Spleen (tissue), 11 donors: ENCODE measurements at regions not wholly inside any gene's neighbourhood (a gene's known extent, or its start where the extent isn't known, plus 50 kb on each side); places are given as distances from the start of the nearest gene placed in this dataset.

Experiments used
- DNase-seq: peaks from one replicate; pipeline ENCODE4 v3.0.0-alpha.2; 2020
- H3K27ac ChIP-seq, 8 donors: fragments of 200-600 bp; sonication (generic) in 7 of 8; 1 replicate in 4 of 8; 2 replicates in 4 of 8; pipeline versions ENCODE4 v1.5.0 to v1.8.0; 2016 to 2021; ENCODE audit warnings: inconsistent platforms in 4 of 8, mild to moderate bottlenecking in 4 of 8, moderate library complexity in 1 of 8
- H3K27me3 ChIP-seq, 7 donors: fragments of 200-600 bp; sonication (generic) in 6 of 7; replicated peaks in 1 of 7; 1 replicate in 4 of 7; 2 replicates in 3 of 7; pipeline versions ENCODE4 v1.5.0 to v1.8.0; 2016 to 2021; ENCODE audit warnings: inconsistent platforms in 3 of 7, mild to moderate bottlenecking in 1 of 7
- H3K36me3 ChIP-seq, 6 donors: fragments of 200-600 bp; sonication (generic) in 5 of 6; 1 replicate in 4 of 6; 2 replicates in 2 of 6; pipeline versions ENCODE4 v1.5.0 to v1.8.0; 2016 to 2021; ENCODE audit warnings: inconsistent platforms in 2 of 6
- H3K4me1 ChIP-seq, 6 donors: fragments of 200-600 bp; sonication (generic) in 5 of 6; 1 replicate in 3 of 6; 2 replicates in 3 of 6; pipeline versions ENCODE4 v1.5.0 to v1.8.0; 2016 to 2021; ENCODE audit warnings: inconsistent platforms in 3 of 6
- H3K4me3 ChIP-seq, 8 donors: fragments of 200-600 bp; sonication (generic) in 7 of 8; 1 replicate in 4 of 8; 2 replicates in 4 of 8; pipeline versions ENCODE4 v1.5.0 to v1.8.0; 2016 to 2021; ENCODE audit warnings: inconsistent platforms in 4 of 8, mild to moderate bottlenecking in 4 of 8, moderate library complexity in 2 of 8
- H3K9me3 ChIP-seq, 8 donors: fragments of 200-600 bp; sonication (generic) in 7 of 8; 1 replicate in 4 of 8; 2 replicates in 4 of 8; pipeline versions ENCODE4 v1.5.0 to v1.8.0; 2016 to 2021; ENCODE audit warnings: inconsistent platforms in 4 of 8
- POLR2A ChIP-seq, 3 donors: fragments of 450-650 bp; IDR thresholded peaks; one replicate each; pipeline ENCODE4 v1.5.1; 2017; ENCODE audit warnings: antibody characterized with exemption in 3 of 3, mild to moderate bottlenecking in 1 of 3
- POLR2AphosphoS5 ChIP-seq, 3 donors: sonication (generic); formaldehyde crosslinking; IDR thresholded peaks; one replicate each; pipeline ENCODE4 v1.5.1; 2017; ENCODE audit warnings: antibody characterized with exemption in 3 of 3
- WGBS, 5 donors: extraction: QIAGEN DNeasy Blood & Tissue Kit in 3 of 5; methylation state at CpG; one replicate each; pipeline versions ENCODE4 v1.1.5 to v1.1.7; 2013 to 2018; 5-methylcytosine and 5-hydroxymethylcytosine counted together
- intact Hi-C: fragments of 100-400 bp; cut with DNase I; formaldehyde crosslinking; loops from one replicate; pipeline ENCODE4 v1.15.0; 2023; ENCODE audit warnings: low total_unique reads
- TF ChIP-seq, protein P1 (sequence below), 11 experiments: fragments of 200-600 bp in 7 of 11; fragments of 450-650 bp in 4 of 11; sonication (generic) in 4 of 11; IDR thresholded peaks in 8 of 11; conservative IDR thresholded peaks in 3 of 11; 1 replicate in 7 of 11; 2 replicates in 4 of 11; pipeline versions ENCODE4 v1.4.0 to v1.8.0; 2016 to 2021; ENCODE audit warnings: antibody characterized with exemption in 11 of 11, inconsistent platforms in 4 of 11, mild to moderate bottlenecking in 1 of 11
- donor health status: healthy with polysubstance abuse.
- donor health status: DM: no; HTN: no; CAD: no; lungs with moderate emphysema.
- donor health status: DM: no; HTN: no; CAD: no.
- donor health status: Bipolar disorder and iron deficiency.
- donor health status: healthy.
- donor health status: DM: no; HTN: no; CAD: no.
- donor health status: DM: yes; HTN: yes; CAD: no.

DNA sequence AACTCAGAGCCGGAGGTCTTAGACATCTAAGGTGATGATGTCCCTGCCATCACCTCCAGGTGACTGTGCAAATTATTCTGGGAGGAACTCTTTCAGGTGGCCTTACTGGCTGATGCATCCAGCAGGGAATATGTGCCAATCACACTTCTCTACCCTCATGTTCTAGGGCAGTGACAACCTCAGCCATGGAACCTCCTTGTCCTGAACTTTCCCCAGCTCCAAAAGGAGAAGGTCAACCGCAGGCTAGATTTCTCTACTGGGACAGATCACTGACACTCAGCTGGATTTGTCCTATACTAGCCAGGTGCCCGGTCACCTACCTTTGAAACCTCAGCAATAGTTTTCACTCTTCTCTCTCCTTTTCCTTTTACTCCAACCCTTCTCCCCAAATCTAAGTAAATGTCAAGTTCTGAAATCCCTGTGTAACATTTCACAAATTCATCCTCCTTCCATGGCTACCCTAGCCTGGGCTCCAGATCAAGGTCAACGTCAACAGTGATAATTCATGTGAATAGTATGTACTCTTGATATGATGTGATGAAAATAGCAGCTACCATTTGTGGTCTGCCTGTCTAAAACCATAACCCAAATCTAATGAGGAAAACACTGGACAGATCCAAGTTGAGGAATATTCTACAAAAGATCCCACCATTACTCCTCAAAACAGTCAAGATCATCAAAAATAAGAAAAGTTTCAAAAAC, 115.0 kb upstream of the EGLN3 start:
- Histone ChIP-seq H3K4me3 (no peak overlapping the region), H3K27me3 (peaks cover 0 to 12% (median 0%) of the 10 kb centered on the region in 7 donors), H3K9me3 (no peaks in the 10 kb centered on the region), H3K27ac (no peak overlapping the region), H3K36me3 (no peaks in the 10 kb centered on the region), H3K4me1 (peaks cover 0 to 2% (median under 1%) of the 10 kb centered on the region in 6 donors)
- 88 to 97% (median 93%) methylated on average over 4 of the region's 4 CpGs for WGBS, 5 donors
- TF ChIP-seq POLR2AphosphoS5 (IDR thresholded peaks at IDR 0.05) (no peak), POLR2A (IDR thresholded peaks at IDR 0.05) (no peak)
- TF ChIP-seq, protein P1, sequence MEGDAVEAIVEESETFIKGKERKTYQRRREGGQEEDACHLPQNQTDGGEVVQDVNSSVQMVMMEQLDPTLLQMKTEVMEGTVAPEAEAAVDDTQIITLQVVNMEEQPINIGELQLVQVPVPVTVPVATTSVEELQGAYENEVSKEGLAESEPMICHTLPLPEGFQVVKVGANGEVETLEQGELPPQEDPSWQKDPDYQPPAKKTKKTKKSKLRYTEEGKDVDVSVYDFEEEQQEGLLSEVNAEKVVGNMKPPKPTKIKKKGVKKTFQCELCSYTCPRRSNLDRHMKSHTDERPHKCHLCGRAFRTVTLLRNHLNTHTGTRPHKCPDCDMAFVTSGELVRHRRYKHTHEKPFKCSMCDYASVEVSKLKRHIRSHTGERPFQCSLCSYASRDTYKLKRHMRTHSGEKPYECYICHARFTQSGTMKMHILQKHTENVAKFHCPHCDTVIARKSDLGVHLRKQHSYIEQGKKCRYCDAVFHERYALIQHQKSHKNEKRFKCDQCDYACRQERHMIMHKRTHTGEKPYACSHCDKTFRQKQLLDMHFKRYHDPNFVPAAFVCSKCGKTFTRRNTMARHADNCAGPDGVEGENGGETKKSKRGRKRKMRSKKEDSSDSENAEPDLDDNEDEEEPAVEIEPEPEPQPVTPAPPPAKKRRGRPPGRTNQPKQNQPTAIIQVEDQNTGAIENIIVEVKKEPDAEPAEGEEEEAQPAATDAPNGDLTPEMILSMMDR (IDR thresholded peaks at IDR 0.05 in 8 of 11, conservative IDR thresholded peaks at IDR 0.05 in 3 of 11), result no peak
- no peak for DNase-seq
- intact Hi-C loops, result no loop called here

DNA sequence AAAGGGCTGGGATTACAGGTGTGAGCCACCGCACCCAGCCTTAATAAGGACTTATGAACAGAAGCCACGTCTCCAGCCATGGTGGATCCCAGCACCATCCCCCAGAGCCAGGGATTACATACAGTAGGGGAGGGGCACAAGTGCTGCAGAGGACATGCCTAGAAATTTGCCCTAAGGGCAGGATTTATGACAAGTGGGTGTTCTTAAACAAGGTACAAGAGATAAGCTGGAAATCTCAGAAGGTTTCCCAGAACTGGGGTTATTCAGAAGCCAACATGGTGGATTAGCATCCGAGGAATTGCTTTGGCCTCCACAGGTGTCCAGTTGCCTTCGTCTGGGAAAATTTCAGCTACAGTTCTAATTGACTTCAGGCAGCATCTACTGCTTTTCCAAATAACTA, 114.4 kb upstream of the EGLN3 start:
- H3K4me3 ChIP-seq, result no peak overlapping the region
- no peak for TF ChIP-seq POLR2A (IDR thresholded peaks at IDR 0.05)
- no peak for TF ChIP-seq POLR2AphosphoS5 (IDR thresholded peaks at IDR 0.05)
- TF ChIP-seq, protein P1 (IDR thresholded peaks at IDR 0.05 in 8 of 11, conservative IDR thresholded peaks at IDR 0.05 in 3 of 11), result no peak
- H3K27ac ChIP-seq, result no peak overlapping the region
- peaks cover 0 to 8% (median 4%) of the 10 kb centered on the region in 6 donors for H3K4me1 ChIP-seq
- H3K27me3 ChIP-seq, result peaks cover 0 to 18% (median 6%) of the 10 kb centered on the region in 7 donors
- no peaks in the 10 kb centered on the region for H3K9me3 ChIP-seq
- intact Hi-C loops, result no loop called here
- DNase-seq, result no peak
- H3K36me3 ChIP-seq, result no peaks in the 10 kb centered on the region
- WGBS, 5 donors, result 82 to 96% (median 90%) methylated on average over 3 to 4 of the region's 4 CpGs

DNA sequence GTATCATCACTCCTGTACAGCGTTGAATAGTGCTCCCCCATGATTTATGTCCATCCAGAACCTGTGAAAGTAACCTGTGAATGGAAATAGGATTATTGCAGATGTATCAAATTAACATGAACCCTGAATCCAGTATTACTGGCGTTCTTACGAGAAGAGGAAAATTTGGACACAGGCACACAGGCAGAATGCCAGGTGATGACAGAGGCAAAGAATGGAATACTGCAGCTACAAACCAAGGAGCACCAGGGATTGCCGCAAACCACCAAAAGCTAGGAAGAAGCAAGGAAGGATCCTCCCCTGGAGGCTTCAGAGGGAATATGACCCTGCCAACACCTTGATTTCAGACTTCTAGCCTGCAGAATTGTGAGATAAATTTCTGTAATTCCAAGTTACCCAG, 113.5 kb upstream of the EGLN3 start:
- Histone ChIP-seq H3K27ac (no peak overlapping the region), H3K27me3 (peaks cover 0 to 27% (median 6%) of the 10 kb centered on the region in 7 donors), H3K4me1 (peaks cover 0 to 17% (median 12%) of the 10 kb centered on the region in 6 donors), H3K4me3 (no peak overlapping the region), H3K36me3 (no peaks in the 10 kb centered on the region), H3K9me3 (no peaks in the 10 kb centered on the region)
- no peak for DNase-seq
- intact Hi-C loops, result no loop called here
- WGBS, 5 donors, result 57 to 87% (median 80%) methylated on average over 4 of the region's 4 CpGs
- TF ChIP-seq POLR2AphosphoS5 (IDR thresholded peaks at IDR 0.05) (no peak), POLR2A (IDR thresholded peaks at IDR 0.05) (no peak)
- TF ChIP-seq, protein P1 (IDR thresholded peaks at IDR 0.05 in 8 of 11, conservative IDR thresholded peaks at IDR 0.05 in 3 of 11), result no peak

DNA sequence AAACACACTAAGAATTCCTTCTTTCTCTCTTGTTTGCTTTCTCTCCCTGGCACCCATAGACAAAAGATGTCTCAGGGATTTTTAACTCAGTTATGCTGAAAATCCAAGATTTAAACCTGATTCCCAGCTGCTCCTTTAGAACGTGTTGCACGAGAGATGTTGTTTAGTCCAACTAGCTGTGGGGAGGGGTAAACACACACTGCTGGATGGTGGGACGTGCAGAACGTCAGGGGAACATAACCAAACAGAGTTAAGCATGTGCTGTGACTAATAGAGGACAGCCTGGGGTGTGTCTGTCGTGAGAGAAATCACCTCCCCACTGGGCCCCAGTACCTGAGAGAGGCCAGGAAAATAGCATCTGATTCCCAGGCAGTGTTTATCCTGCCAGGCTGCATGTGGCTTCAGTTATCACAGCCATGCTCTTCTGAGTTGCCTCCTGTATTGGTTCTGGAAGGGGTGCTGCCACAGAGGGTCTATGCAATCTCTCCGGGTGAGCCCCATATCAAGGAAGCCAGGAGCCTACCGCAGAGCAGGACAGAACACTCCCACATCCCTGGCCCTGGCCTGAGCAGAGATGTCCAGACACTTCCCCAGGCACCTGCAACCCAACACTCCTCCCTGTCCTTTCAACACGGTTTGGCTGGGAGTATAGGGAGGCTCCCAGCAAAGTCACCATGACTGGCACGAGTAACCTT, 112.7 kb upstream of the EGLN3 start:
- Histone ChIP-seq H3K27me3 (peaks cover 0 to 33% (median 6%) of the 10 kb centered on the region in 7 donors), H3K36me3 (no peaks in the 10 kb centered on the region), H3K4me1 (peaks cover 0 to 20% (median 13%) of the 10 kb centered on the region in 6 donors), H3K4me3 (no peak overlapping the region), H3K27ac (no peak overlapping the region), H3K9me3 (no peaks in the 10 kb centered on the region)
- DNase-seq, result no peak
- intact Hi-C loops, result no loop called here
- TF ChIP-seq, protein P1 (IDR thresholded peaks at IDR 0.05 in 8 of 11, conservative IDR thresholded peaks at IDR 0.05 in 3 of 11), result no peak
- TF ChIP-seq POLR2A (IDR thresholded peaks at IDR 0.05) (no peak), POLR2AphosphoS5 (IDR thresholded peaks at IDR 0.05) (no peak)
- WGBS, 5 donors, result 79 to 90% (median 83%) methylated on average over 9 of the region's 9 CpGs
